Liver (tissue), 8 donors: ENCODE measurements at regions not wholly inside any gene's neighbourhood (a gene's known extent, or its start where the extent isn't known, plus 50 kb on each side); places are given as distances from the start of the nearest gene placed in this dataset.
A peak's percentile ranks its signal among the peaks of the same experiment; 100 is the strongest.

ENCODE experiments used
- DNase-seq: peaks from one replicate; pipeline ENCODE4 v3.0.0-alpha.2; 2017; ENCODE audit warnings: low spot score
- H3K27ac ChIP-seq, 2 donors: one replicate each; pipeline ENCODE4 v1.7.0; 2013; ENCODE audit warnings: inconsistent platforms in 2 of 2, low read length in 2 of 2, control low read depth in 1 of 2, low read depth in 1 of 2, mild to moderate bottlenecking in 1 of 2
- H3K27me3 ChIP-seq, 4 donors: one replicate each; pipeline versions ENCODE4 v1.6.1 to v1.7.0; 2013; ENCODE audit warnings: low read length in 3 of 4, inconsistent platforms in 1 of 4, mild to moderate bottlenecking in 1 of 4, moderate library complexity in 1 of 4; ENCODE audit not compliant: control insufficient read depth in 4 of 4, insufficient read depth in 4 of 4
- H3K36me3 ChIP-seq, 4 donors: one replicate each; pipeline versions ENCODE4 v1.6.1 to v1.7.0; 2013; ENCODE audit warnings: low read length in 3 of 4, mild to moderate bottlenecking in 3 of 4, low read depth in 1 of 4, moderate library complexity in 1 of 4; ENCODE audit not compliant: control insufficient read depth in 4 of 4, insufficient read depth in 3 of 4
- H3K4me1 ChIP-seq, 4 donors: one replicate each; pipeline versions ENCODE4 v1.6.1 to v1.7.0; 2013; ENCODE audit warnings: low read length in 3 of 4, mild to moderate bottlenecking in 3 of 4, moderate library complexity in 1 of 4; ENCODE audit not compliant: control insufficient read depth in 4 of 4, insufficient read depth in 4 of 4
- H3K4me3 ChIP-seq, 3 donors: one replicate each; pipeline versions ENCODE4 v1.6.1 to v1.7.0; 2013; ENCODE audit warnings: low read length in 3 of 3, control low read depth in 1 of 3, low read depth in 1 of 3, mild to moderate bottlenecking in 1 of 3
- H3K9ac ChIP-seq, 2 donors: one replicate each; pipeline ENCODE4 v1.7.0; 2013; ENCODE audit warnings: low read length in 2 of 2, mild to moderate bottlenecking in 2 of 2, moderate library complexity in 2 of 2, control low read depth in 1 of 2, low read depth in 1 of 2
- H3K9me3 ChIP-seq, 4 donors: one replicate each; pipeline versions ENCODE4 v1.6.1 to v1.7.0; 2013; ENCODE audit warnings: low read length in 3 of 4; ENCODE audit not compliant: control insufficient read depth in 4 of 4
- CTCF ChIP-seq: fragments of 150-350 bp; IDR thresholded peaks from 2 replicates; pipeline ENCODE4 v1.5.1; 2017; ENCODE audit warnings: improper control_type of control experiment, low read depth, low read length; ENCODE audit not compliant: missing input control
- EGR1 ChIP-seq, 2 donors: IDR thresholded peaks; 2 replicates each; pipeline ENCODE4 v1.6.1; 2016 to 2018; ENCODE audit warnings: antibody characterized with exemption in 2 of 2, low read depth in 2 of 2
- FOXA2 ChIP-seq: IDR thresholded peaks from 2 replicates; pipeline ENCODE4 v1.6.1; 2016; ENCODE audit warnings: antibody characterized with exemption
- HNF4G ChIP-seq: IDR thresholded peaks from 2 replicates; pipeline ENCODE4 v1.6.1; 2016; ENCODE audit warnings: antibody characterized with exemption
- NR2F2 ChIP-seq: IDR thresholded peaks from 2 replicates; pipeline ENCODE4 v1.6.1; 2016; ENCODE audit warnings: antibody characterized with exemption
- RAD21 ChIP-seq, 2 donors: IDR thresholded peaks; 2 replicates each; pipeline ENCODE4 v1.6.1; 2016; ENCODE audit warnings: antibody characterized with exemption in 2 of 2, mild to moderate bottlenecking in 2 of 2
- REST ChIP-seq: IDR thresholded peaks from 2 replicates; pipeline ENCODE4 v1.6.1; 2016; ENCODE audit warnings: antibody characterized with exemption, mild to moderate bottlenecking
- RXRA ChIP-seq, 2 donors: IDR thresholded peaks; 2 replicates each; pipeline ENCODE4 v1.6.1; 2017 to 2018; ENCODE audit warnings: antibody characterized with exemption in 2 of 2, mild to moderate bottlenecking in 1 of 2
- TAF1 ChIP-seq: conservative IDR thresholded peaks from 2 replicates; pipeline ENCODE4 v1.6.1; 2016; ENCODE audit warnings: antibody characterized with exemption, mild to moderate bottlenecking
- YY1 ChIP-seq: IDR thresholded peaks from 2 replicates; pipeline ENCODE4 v1.6.1; 2016; ENCODE audit warnings: antibody characterized with exemption, mild to moderate bottlenecking
- ZBTB33 ChIP-seq: IDR thresholded peaks from 2 replicates; pipeline ENCODE4 v1.6.1; 2016; ENCODE audit warnings: antibody characterized with exemption
- WGBS: extraction: QIAGEN DNeasy Blood & Tissue Kit; methylation state at CpG from one replicate; pipeline ENCODE4 v1.1.7; 2013; 5-methylcytosine and 5-hydroxymethylcytosine counted together
- TF ChIP-seq, protein P1 (sequence below): IDR thresholded peaks from 2 replicates; pipeline ENCODE4 v1.6.1; 2016; ENCODE audit warnings: antibody characterized with exemption
- TF ChIP-seq, protein P2 (sequence below): IDR thresholded peaks from 2 replicates; pipeline ENCODE4 v1.6.1; 2016; ENCODE audit warnings: antibody characterized with exemption
- donor health status: healthy.
- donor health status: healthy.
- donor health status: healthy.
- donor health status: healthy.
- donor health status: healthy.

DNA sequence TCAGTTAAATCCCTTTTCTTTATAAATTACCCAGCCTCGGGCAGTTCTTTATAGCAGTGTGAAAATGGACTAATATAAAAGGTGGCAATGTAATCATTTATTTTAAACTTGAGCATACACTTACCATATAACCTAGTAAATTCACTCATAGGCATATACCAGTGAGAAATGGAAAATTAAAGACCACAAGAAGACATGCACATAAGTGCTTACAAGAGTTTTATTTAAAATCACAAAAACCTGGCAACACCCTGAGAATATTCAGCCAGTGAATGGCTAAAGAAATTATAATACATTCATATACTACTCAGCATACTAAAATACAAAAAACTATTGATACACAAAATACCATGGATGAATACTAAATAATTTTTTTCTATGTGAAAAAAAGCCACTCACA is 1017.5 kb upstream of the TMEM132C start:
- WGBS: 75% methylated on average over 1 of the region's 1 CpG
- TF ChIP-seq HNF4G (no peak), CTCF (no peak), FOXA2 (no peak), EGR1 (IDR thresholded peaks at IDR 0.05; ENCODE audit: low read depth in 2 of 2) (no peak), ZBTB33 (no peak), RAD21 (IDR thresholded peaks at IDR 0.05) (no peak), REST (no peak), TAF1 (no peak), NR2F2 (no peak)
- TF ChIP-seq, protein P1, sequence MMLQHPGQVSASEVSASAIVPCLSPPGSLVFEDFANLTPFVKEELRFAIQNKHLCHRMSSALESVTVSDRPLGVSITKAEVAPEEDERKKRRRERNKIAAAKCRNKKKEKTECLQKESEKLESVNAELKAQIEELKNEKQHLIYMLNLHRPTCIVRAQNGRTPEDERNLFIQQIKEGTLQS: no peak
- Histone ChIP-seq H3K4me1 (peaks cover 2 to 25% (median 9%) of the 10 kb centered on the region in 4 donors), H3K27ac (no peak overlapping the region), H3K27me3 (no peaks in the 10 kb centered on the region), H3K36me3 (no peaks in the 10 kb centered on the region), H3K4me3 (no peak overlapping the region), H3K9me3 (no peaks in the 10 kb centered on the region), H3K9ac (no peak overlapping the region)
- no peak for DNase-seq

GRCh38 chr12:127253797-127254327 is 1013.1 kb upstream of the TMEM132C start:
- peak overlapping the region in 1 of 2 donors; percentile 57 for H3K27ac ChIP-seq
- no peaks in the 10 kb centered on the region for H3K9me3 ChIP-seq
- DNase-seq: no peak
- H3K27me3 ChIP-seq: no peaks in the 10 kb centered on the region
- no peak for TF ChIP-seq RAD21 (IDR thresholded peaks at IDR 0.05)
- TF ChIP-seq TAF1: no peak
- no peak for TF ChIP-seq YY1
- TF ChIP-seq ZBTB33: no peak
- TF ChIP-seq HNF4G: no peak
- no peak for TF ChIP-seq RXRA (IDR thresholded peaks at IDR 0.05)
- TF ChIP-seq NR2F2: no peak
- TF ChIP-seq, protein P2, sequence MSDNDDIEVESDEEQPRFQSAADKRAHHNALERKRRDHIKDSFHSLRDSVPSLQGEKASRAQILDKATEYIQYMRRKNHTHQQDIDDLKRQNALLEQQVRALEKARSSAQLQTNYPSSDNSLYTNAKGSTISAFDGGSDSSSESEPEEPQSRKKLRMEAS: no peak
- H3K36me3 ChIP-seq: no peaks in the 10 kb centered on the region
- peaks cover 2 to 15% (median 5%) of the 10 kb centered on the region in 4 donors for H3K4me1 ChIP-seq
- WGBS: 91% methylated on average over 7 of the region's 7 CpGs
- H3K9ac ChIP-seq: no peak overlapping the region
- H3K4me3 ChIP-seq: no peak overlapping the region
